ENCODE measurements at regions not wholly inside any gene's neighbourhood (a gene's known extent, or its start where the extent isn't known, plus 50 kb on each side); places are given as distances from the start of the nearest gene placed in this dataset.

GRCh38 chr16:50419116-50419515 lies 50.3 kb upstream of the BRD7 start:
- DNase-seq (ENCODE audit: low read depth in 2 of 2) = no peak
